Suprapubic skin (tissue), 4 donors: ENCODE measurements at regions not wholly inside any gene's neighbourhood (a gene's known extent, or its start where the extent isn't known, plus 50 kb on each side); places are given as distances from the start of the nearest gene placed in this dataset.

ENCODE experiments used
- POLR2A ChIP-seq, 2 donors: fragments of 450-650 bp; IDR thresholded peaks; one replicate each; pipeline ENCODE4 v1.6.1; 2017; ENCODE audit warnings: antibody characterized with exemption in 2 of 2, mild to moderate bottlenecking in 2 of 2, moderate library complexity in 2 of 2
- POLR2AphosphoS5 ChIP-seq, 3 donors: sonication (generic); formaldehyde crosslinking; IDR thresholded peaks; one replicate each; pipeline ENCODE4 v1.6.1; 2017; ENCODE audit warnings: antibody characterized with exemption in 3 of 3

DNA sequence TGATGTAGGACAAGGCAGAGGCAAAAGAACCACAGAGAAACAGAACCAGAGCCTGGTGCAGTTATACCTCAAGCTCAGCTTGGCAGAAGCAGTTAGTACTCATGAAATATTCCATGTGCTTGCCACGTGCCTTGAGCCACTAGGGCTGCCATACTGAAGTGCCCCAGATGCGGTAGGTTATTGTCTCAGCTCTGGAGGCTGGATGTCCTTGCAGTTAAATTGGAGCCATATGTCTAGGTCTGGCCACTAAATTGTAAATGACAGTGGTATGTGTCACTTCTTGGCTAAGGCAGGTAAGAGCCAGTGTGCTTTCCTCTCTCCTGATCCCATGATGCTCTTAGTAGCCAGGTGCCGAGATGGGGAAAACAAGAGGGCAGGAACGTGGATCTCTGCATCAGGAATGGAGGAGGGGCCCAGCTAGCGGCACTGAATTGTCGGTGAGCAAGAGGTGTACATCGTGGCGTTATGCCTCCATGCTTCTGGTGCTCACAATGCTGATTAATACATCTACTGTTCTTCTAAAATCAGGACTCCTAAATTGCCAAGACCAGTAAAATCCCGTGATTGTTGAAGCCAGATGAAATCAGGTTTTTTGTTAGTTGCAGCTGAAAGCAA lies 73.5 kb downstream of the PSMG1 start:
- TF ChIP-seq POLR2AphosphoS5 (IDR thresholded peaks at IDR 0.05): no peak
- TF ChIP-seq POLR2A (IDR thresholded peaks at IDR 0.05): no peak
